ENCODE measurements at regions not wholly inside any gene's neighbourhood (a gene's known extent, or its start where the extent isn't known, plus 50 kb on each side); places are given as distances from the start of the nearest gene placed in this dataset.

DNA sequence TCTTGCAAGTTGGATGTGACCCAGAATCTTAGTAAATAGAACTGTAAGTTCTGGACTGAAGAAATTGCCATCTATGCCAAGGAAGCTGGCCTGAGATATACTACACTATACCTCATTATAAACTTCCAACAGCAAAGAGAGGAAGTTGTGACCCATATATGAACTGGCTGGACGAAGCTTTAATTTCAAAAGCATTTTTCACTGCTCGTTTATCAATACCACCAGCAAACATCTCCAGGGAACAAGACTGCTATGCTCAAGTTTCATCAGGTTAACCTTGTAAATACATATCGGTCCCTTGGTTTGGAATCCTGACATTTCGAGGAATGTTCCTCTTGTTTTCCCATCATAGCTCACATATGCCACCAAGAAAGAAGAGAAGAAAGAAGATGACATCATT lies 334.5 kb upstream of the IGFBP7 start:
- DNase-seq, result no peak

- DNase-seq, result peak; percentile 67
These were observed 333.6 kb upstream of the IGFBP7 start for GRCh38 chr4:57443787-57444186.

GRCh38 chr4:57443308-57443707 lies 333.1 kb upstream of the IGFBP7 start:
- peak; percentile 95 for DNase-seq

DNA sequence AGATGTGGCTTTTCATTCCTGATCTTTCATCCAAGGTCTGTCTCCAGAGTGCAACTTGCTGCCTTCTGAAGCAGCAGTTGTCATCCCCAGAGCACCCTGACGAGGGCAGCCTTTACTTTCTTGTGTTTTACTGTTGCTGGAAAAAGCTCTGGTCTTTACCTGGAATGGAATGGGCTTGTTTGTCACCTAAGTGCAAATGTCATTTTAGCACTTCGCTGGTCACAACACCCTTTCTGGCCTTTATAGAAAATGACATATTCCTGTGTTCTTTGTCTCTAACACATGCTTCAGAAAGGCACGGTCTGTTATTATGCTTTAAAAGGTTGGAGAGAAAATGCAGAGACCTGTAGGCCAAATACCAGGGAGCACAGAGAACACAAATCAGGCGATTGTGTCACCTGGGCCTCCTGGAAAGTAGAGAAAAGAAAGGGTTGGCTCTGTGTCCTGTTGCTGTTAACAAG lies 332.7 kb upstream of the IGFBP7 start:
- DNase-seq, result peak; percentile 68

DNA sequence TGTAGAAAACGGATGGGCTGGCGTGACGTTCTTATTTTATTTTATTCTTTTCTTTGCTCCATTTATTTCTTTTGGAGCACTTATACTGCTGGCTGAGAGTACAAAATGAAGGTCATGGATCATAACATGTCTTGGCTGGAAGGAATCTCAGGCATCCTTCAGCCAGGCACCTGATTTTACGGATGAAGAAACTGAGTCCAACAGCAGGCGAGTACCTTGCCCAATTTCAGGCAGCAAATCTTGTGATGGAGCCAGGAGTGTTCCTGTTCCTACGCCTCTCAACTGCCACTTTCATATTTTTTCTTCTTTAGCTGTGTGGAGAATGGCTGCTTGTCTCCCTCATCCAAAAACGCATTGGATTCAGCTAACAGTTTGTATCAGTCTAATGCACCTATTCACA lies 332.1 kb upstream of the IGFBP7 start:
- no peak for DNase-seq

DNA sequence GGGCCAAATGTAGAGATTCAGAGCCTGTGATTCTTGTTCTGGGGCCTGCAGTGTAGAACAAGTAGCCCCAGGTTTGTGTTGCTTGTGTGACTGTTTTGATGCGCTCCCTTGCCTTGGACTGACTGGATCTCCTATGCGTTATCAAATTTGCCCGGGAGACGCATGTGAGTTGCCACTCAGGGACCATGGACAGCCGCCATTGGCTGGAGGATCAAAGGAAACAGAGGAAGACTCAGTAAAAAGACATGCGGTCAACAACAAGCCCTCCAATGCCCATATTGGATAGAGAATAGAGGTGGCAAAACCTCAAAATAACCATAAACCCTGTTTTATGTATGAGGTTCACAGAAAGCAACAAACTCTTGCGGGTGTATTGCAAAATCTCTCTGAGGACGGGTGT lies 327.5 kb upstream of the IGFBP7 start:
- DNase-seq, result no peak

DNA sequence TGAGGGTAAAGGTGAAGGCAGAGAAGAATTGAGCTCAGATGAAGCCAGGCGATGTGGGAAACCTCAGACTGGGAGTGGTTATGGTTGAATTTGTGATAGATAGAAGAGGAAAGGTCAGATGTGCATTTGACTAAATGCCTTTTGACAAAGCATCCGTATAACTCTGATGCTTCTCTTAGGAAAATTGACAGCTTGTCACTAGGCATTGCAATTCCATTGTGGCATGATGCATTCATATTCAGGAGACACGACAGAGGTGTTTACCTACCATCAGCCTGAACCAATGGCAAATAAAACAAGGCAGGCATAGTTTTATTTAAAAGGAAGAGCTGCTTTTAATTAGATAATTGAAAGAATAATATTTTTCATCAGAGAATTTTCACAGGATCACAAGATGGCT lies 325.1 kb upstream of the IGFBP7 start:
- no peak for DNase-seq

DNA sequence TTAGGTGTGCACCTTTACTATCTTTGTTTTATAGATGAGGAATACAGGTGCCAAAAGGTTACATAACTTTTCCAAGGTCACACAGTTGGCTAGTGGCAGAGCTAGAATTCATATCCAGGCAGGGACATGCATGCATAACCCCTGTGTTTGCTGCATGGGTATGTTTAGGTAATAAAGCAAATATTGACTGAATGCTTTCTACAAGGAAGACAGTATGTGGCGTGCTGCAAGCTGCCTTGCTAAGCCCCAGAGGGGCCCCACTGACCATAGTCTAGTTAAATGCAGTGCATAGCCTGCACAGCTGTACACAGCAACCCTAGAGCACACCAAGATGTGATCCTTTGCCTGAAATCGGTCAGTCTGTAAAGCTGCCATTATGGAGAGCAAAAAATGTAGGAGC lies 320.5 kb upstream of the IGFBP7 start:
- no peak for DNase-seq

DNA sequence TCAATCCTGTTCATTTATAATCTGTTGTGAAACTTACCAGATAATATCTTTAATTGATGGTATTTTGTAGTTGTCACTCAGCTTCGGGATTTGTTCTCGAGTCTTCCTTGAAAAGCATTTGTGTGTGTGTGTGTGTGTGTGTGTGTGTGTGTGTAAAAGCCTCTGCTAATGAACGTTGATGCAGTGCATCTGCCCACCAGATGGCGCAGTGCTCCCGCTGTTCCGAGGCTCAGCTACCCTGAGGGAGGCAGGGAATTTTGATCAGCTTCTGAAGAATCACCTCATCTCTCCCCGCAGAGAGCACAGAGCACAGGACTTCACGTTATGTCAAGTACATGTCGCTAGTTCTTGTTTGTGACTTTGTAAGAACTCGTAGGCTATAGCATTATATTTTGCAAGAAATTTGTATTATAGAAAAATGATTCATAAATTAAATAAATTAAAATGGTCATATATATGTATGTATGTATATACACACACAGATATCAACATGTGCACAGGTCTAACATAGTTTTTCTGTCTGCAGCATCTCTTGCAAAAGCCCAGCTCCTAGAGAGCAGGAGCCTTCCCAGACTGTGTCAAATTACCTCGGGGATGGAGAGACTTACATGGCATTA lies 316.7 kb upstream of the IGFBP7 start:
- DNase-seq, result peak; percentile 73

DNA sequence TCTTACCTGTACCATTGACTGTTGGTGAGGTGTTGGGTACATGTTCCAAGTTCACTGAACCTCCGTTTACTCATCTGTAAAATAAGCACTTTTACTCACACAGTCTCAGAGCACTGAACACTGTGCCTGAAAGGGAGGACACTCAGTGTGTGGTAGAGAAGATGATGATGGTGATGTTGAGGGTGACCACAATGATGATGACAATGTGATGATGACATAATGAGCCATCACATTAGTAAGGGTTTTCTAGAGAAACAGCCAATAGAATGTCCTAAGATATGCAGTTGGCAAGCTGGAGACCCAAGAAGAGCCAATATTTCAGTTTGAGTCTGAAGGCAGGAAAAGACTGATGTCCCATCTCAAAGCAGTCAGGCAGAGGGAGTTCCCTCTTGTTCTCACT lies 315.4 kb upstream of the IGFBP7 start:
- DNase-seq, result no peak

DNA sequence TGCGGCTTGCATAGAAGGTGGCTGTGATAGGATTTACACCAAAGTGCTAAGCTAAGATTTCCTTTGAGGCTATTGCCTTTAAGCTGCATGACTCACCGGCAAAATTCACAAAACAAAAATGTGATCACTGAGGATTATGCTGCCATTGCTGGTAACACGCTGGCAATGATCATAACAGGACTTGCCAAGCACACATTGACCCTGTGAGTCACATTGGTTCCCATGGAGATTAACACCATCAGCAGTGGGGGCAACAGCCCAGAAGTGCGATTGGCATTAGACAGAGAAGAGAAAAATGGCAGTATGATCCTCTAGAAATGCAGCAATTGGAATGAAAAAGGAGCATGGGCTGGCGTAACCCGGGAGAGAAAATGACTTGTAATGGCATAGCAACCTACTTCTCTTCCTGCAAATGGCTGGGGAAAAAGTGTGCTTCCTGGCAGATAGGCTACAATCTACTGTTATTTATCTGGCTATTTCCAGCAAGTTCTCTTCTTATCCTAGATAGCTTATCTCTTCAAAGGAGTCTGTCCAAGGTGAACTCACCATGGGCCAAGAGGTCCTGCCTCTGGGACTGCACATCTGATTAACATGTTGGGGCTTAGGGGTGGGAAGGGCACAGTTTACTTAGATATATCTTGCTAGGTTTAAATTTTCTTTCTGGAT lies 314.2 kb upstream of the IGFBP7 start:
- no peak for DNase-seq

- DNase-seq, result no peak
These were observed 307.9 kb upstream of the IGFBP7 start for GRCh38 chr4:57418133-57418532.

GRCh38 chr4:57412259-57413054 lies 302.3 kb upstream of the IGFBP7 start:
- DNase-seq, result no peak

DNA sequence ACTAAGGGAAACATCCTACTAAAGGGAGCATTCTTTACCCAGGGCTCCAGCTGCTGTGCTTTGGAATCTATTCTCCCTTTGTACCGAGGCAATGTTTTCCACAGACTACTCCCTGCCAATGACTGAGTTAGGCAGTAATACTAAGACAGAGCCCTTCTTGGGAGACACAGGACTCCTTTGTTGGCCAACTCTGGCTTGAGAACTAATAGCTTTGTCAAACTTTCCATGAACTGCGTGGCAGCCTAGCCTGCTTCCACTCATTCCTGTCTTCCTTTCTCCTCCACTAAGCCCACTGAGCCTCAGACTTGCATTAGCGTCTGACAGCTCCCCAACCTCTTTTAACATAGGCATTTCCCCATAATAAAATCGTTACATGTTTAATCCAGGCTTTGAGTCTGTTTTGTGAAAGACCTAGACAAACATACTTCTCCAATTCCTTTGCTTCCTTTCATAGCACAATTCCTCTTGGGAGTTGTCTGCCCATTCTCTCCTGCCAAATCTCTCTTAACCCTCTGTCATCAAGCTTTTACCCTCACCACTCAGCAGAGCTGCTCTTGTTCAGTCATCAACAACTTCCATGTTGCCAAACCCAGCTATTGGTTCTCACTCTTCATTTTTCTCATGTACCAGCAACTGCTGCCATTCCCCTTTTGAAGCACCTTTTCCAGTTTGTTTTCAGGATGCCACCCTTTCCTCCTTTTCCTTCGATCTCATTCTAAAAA lies 300.3 kb upstream of the IGFBP7 start:
- no peak for DNase-seq

DNA sequence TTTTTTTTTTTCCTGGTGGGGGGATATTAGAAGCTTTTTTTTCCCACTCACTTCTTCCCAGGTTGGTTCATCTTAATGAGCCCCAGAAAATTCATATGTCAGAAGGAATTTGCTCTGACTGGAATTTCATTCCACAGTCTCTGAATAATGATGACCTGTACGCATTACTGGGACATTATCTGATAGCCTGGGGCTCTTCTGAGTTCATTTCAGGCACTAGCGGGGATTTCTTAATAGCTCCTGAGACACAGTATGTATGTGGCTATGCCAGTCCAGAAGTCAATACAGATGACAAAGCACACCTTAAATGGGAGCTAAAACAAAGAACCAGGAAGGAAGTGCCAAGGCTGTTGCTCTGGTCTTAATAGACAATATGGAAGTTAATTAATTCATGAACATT lies 295.2 kb upstream of the IGFBP7 start:
- DNase-seq, result no peak

DNA sequence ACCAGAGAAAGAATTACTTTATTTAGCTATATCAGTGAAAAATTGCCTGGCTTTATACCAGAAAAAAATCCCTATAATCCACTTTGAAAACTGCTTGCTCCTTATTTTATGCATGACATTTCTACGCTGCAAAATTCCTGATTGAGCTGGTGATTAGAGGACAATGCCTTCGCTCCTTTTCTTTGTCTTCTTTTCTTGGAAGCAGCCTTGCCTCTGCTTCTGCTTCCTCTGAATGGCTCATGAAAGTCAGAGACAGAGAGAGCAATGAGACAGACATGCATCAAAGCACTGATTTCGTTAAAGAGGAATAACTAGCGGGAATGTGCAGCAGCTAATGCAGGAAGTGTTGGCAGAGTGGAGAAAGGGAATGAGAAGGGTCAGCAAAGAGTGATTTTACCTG lies 294.3 kb upstream of the IGFBP7 start:
- no peak for DNase-seq

- no peak for DNase-seq
These were observed 293.4 kb upstream of the IGFBP7 start for GRCh38 chr4:57403591-57403990.

- DNase-seq, result no peak
These were observed 291.4 kb upstream of the IGFBP7 start for GRCh38 chr4:57401586-57401985.

GRCh38 chr4:57378766-57379165 lies 268.6 kb upstream of the IGFBP7 start:
- DNase-seq, result no peak

DNA sequence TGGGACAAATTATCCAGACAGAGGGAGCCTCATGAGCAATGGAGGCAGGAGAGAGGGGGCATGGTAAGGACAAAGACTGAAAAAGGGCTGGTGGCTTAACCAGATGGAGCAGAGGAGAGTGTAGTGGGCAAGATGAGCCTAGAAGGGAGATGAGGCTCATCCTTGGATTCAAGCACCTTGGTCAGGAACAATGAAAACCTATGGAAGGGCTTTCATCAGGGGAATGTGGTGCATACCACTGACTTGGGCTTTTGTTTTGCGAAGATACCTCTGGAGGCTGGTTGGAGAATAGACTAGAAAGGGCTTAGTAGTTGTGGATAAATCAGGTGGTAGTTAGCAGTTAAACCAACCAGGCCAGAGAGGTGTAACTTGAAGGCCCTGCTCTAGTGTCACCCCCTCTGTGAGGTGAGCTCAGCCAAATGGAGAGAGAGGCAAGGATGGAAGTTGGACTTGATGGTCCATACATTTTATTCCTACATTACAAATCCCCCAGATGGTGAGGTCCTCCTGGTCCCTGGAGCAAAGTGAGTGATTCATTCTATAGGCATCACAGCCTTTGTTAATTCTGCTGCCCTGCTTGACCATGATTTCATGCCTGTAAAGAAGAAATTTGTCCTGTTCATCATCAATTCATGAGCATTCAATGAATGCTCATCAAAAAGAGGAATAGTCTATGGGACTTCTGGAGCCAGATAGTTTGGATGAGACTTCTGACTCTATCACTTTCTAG lies 264.8 kb upstream of the IGFBP7 start:
- DNase-seq, result no peak

DNA sequence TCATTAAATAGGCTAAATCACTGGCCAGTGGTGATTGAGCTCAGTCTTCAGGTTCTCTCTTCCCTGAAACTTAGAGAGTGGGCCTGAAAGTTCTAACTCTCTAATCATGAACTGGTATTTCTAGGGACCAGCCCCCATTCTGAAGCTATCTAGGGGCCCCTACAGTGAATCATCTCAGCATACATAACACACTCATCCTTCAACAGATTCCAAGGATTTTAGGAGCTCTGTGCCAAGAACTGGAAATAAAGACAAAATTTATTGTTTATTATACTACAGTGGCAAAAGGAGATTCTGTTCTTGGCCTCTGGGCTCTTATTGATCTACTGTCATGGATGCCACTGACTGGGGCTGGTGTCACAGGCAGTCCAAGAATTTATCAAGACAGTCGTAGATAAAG lies 263.8 kb upstream of the IGFBP7 start:
- no peak for DNase-seq

GRCh38 chr4:57371671-57372070 lies 261.5 kb upstream of the IGFBP7 start:
- no peak for DNase-seq

DNA sequence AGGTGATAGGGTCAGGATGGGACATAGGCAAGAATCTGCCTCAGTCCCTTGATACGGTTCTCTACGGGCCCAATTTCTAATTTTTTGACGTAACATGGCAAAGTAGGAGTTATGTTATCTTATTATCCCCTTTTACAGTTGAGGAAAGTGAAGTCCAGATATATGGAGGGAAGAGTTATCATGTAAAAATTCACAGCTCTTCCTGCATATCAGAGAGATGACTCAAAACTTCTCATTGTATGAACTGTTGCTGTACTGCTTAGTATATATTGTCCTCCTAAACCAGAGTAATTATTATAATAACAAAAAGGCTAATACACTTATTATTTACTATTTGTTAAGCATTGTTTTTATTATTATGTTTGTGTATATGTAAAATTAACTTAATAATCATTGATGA lies 260.5 kb upstream of the IGFBP7 start:
- no peak for DNase-seq

Measured in NCI-H1092 (cell line).